SH-SY5Y (cell line): ENCODE measurements at regions not wholly inside any gene's neighbourhood (a gene's known extent, or its start where the extent isn't known, plus 50 kb on each side); places are given as distances from the start of the nearest gene placed in this dataset.

Experiments used
- GATA2 ChIP-seq: IDR thresholded peaks from 2 replicates; pipeline ENCODE4 v1.6.1; 2011; ENCODE audit warnings: mild to moderate bottlenecking, low read depth, low read length
- GATA3 ChIP-seq: IDR thresholded peaks from 2 replicates; pipeline ENCODE4 v1.6.1; 2011; ENCODE audit warnings: low read depth, mild to moderate bottlenecking, low read length, moderate library complexity

- TF ChIP-seq GATA2 (no peak), GATA3 (no peak)
Measured at GRCh38 chr2:215604606-215605005, 168.7 kb upstream of the FN1 start.
